Neural progenitor cell (in vitro differentiated cells): ENCODE measurements at regions not wholly inside any gene's neighbourhood (a gene's known extent, or its start where the extent isn't known, plus 50 kb on each side); places are given as distances from the start of the nearest gene placed in this dataset.

Source experiments
- CTCF ChIP-seq: fragments of 200-600 bp; sonication (generic); IDR thresholded peaks from 2 replicates; pipeline ENCODE4 v1.5.1; 2017; ENCODE audit warnings: antibody characterized with exemption, mild to moderate bottlenecking
- EZH2 ChIP-seq: fragments of 200-600 bp; sonication (generic); IDR thresholded peaks from 2 replicates; pipeline ENCODE4 v1.6.1; 2017; ENCODE audit warnings: antibody characterized with exemption, mild to moderate bottlenecking, moderate library complexity

DNA sequence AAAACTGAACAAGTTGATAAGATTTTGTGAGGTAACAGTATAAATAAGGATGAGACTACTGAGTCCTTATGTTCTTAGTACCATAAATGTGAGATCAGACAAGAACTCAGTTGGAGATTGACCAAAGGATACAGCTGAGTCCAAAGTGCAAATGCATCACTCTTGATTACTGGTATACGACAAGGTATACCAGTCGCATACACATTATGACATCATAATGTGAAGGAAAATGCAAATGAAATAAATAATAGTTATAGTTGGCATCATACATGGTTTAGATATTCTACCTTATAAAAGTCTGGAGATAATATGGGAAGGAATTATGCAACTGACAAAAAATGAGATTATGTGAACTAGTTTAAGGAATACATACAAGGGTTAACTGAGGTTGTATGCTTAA, 476.3 kb upstream of the STXBP6 start:
- TF ChIP-seq CTCF (no peak), EZH2 (no peak)
